ENCODE measurements at regions not wholly inside any gene's neighbourhood (a gene's known extent, or its start where the extent isn't known, plus 50 kb on each side); places are given as distances from the start of the nearest gene placed in this dataset.

DNA sequence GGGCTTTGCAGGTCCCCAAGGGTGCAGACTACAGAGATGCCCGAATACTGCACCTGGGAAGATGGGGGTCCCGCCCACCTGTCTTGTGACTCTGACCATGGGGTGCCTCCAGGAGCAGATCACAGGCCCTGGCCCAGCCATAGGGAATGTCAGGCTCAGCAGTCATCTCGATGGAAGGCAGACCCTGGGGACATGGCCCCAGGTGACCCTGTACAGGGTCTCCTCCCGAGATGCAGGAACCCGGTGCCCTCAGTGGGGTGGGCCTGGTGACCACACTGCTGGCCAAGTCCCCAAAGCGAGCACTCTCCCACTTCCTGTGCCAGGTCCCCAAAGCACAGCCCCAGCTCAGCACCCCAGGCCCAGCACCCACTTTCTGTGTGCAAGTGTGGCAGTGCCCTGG lies 903.7 kb upstream of the USP15 start:
- no peaks in the 10 kb centered on the region for H3K4me1 ChIP-seq (ENCODE audit: control insufficient read depth in 2 of 2, insufficient read depth in 2 of 2, low read length in 2 of 2)
- Mint-ChIP-seq H3K9me3 (peaks cover 0 to 4% (median 0%) of the 10 kb centered on the region in 11 donors), H3K4me3 (no peak overlapping the region), H3K27ac (no peak overlapping the region), H3K27me3 (peaks cover 0 to 4% (median 0%) of the 10 kb centered on the region in 5 donors), H3K4me1 (no peaks in the 10 kb centered on the region), H3K36me3 (no peaks in the 10 kb centered on the region)
- ChIA-PET POLR2A (no interaction called here), CTCF (no interaction called here)
- H3K27ac ChIP-seq (ENCODE audit: low read depth, low read length) = no peak overlapping the region
- no peak for ATAC-seq
- intact Hi-C loops (cut with micrococcal nuclease) = no loop called here
- no peak overlapping the region for H3K4me3 ChIP-seq (ENCODE audit: low read length)
- no peak for DNase-seq
- no peaks in the 10 kb centered on the region for H3K36me3 ChIP-seq (ENCODE audit: control insufficient read depth in 2 of 3, insufficient read depth in 3 of 3, low read length in 3 of 3)
- no peaks in the 10 kb centered on the region for H3K27me3 ChIP-seq (ENCODE audit: control insufficient read depth in 2 of 2, insufficient read depth in 2 of 2, low read length in 2 of 2)
- H3K9me3 ChIP-seq (ENCODE audit: control insufficient read depth in 2 of 3, low read length in 3 of 3) = no peaks in the 10 kb centered on the region

DNA sequence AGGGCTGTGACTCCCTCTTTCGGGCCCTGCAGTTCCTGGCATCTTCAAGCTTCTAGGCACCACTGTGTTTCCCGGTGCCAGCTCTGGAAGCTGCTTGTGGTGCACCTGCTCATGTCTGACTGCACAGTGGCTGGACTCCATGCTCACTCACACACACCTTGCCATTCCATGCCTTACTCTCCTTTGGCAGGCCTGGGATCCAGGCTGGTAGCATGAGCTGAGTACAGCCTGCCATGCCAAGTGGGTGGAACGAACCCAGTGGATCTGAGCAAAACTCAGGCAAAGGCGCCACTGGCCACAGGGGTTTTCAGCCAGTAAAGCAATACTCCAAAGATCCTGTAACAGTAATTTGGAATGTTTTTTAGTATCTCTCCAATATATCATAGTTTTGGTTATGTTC lies 902.7 kb upstream of the USP15 start:
- peaks cover 0 to 4% (median 0%) of the 10 kb centered on the region in 11 donors for H3K9me3 Mint-ChIP-seq
- Histone ChIP-seq H3K4me1 (ENCODE audit: control insufficient read depth in 2 of 2, insufficient read depth in 2 of 2, low read length in 2 of 2) (no peaks in the 10 kb centered on the region), H3K4me3 (ENCODE audit: low read length) (no peak overlapping the region), H3K27ac (ENCODE audit: low read depth, low read length) (no peak overlapping the region), H3K27me3 (ENCODE audit: control insufficient read depth in 2 of 2, insufficient read depth in 2 of 2, low read length in 2 of 2) (no peaks in the 10 kb centered on the region), H3K36me3 (ENCODE audit: control insufficient read depth in 2 of 3, insufficient read depth in 3 of 3, low read length in 3 of 3) (no peaks in the 10 kb centered on the region), H3K9me3 (ENCODE audit: control insufficient read depth in 2 of 3, low read length in 3 of 3) (no peaks in the 10 kb centered on the region)
- DNase-seq (no peak), ATAC-seq (no peak)
- ChIA-PET POLR2A (no interaction called here), CTCF (no interaction called here)
- intact Hi-C loops (cut with micrococcal nuclease) = no loop called here
- no peak overlapping the region for H3K27ac Mint-ChIP-seq
- H3K4me3 Mint-ChIP-seq = no peak overlapping the region
- no peaks in the 10 kb centered on the region for H3K36me3 Mint-ChIP-seq
- H3K4me1 Mint-ChIP-seq = no peaks in the 10 kb centered on the region
- H3K27me3 Mint-ChIP-seq = peaks cover 0 to 4% (median 0%) of the 10 kb centered on the region in 5 donors

DNA sequence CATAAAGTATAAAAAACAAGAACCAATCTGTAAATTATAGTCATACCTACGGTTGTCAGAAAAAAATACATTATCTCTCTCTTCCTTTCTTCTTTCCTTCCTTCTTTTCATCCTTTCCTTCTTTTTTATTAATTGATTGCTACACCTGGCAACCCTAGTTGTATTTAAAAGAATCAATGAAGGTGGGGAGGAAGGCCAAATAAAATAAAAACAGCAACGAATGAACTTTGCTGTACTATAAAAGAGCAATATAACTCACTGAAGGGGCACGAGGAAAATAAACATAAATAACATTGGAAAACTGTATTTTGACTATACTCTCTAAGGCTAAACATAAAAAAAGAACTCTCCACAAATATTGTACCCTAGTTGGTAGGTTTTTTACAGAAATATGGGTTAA lies 898.2 kb upstream of the USP15 start:
- DNase-seq = no peak
- Mint-ChIP-seq H3K27me3 (peaks cover 0 to 4% (median 0%) of the 10 kb centered on the region in 5 donors), H3K4me1 (no peaks in the 10 kb centered on the region), H3K4me3 (no peak overlapping the region), H3K9me3 (peaks cover 0 to 5% (median 0%) of the 10 kb centered on the region in 11 donors), H3K27ac (no peak overlapping the region), H3K36me3 (no peaks in the 10 kb centered on the region)
- ATAC-seq = no peak
- Histone ChIP-seq H3K9me3 (ENCODE audit: control insufficient read depth in 2 of 3, low read length in 3 of 3) (no peaks in the 10 kb centered on the region), H3K4me1 (ENCODE audit: control insufficient read depth in 2 of 2, insufficient read depth in 2 of 2, low read length in 2 of 2) (no peaks in the 10 kb centered on the region), H3K4me3 (ENCODE audit: low read length) (no peak overlapping the region), H3K27ac (ENCODE audit: low read depth, low read length) (no peak overlapping the region), H3K36me3 (ENCODE audit: control insufficient read depth in 2 of 3, insufficient read depth in 3 of 3, low read length in 3 of 3) (no peaks in the 10 kb centered on the region), H3K27me3 (ENCODE audit: control insufficient read depth in 2 of 2, insufficient read depth in 2 of 2, low read length in 2 of 2) (no peaks in the 10 kb centered on the region)
- POLR2A ChIA-PET = no interaction called here
- intact Hi-C loops (cut with micrococcal nuclease) = no loop called here
- CTCF ChIA-PET = no interaction called here

DNA sequence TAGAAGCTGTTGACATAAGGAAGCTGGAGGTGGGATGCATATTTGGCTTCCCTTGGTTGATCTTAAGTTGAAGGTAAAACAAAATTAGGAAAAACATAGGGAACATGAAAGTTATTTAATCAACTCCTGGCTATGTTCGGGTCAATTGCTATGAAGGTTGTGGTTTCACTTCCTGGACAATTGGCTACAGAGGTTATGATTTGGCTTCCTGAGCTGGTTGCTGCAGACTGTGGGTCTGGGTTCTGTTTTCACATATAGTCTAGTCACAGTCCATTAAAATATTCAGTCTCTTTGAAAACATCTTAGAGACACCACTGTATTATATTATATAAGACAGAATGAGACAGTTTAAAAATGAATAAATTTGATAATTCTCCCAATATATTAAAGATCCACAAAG lies 895.2 kb upstream of the USP15 start:
- DNase-seq = no peak
- CTCF ChIA-PET = no interaction called here
- Histone ChIP-seq H3K27ac (ENCODE audit: low read depth, low read length) (no peak overlapping the region), H3K9me3 (ENCODE audit: control insufficient read depth in 2 of 3, low read length in 3 of 3) (no peaks in the 10 kb centered on the region), H3K36me3 (ENCODE audit: control insufficient read depth in 2 of 3, insufficient read depth in 3 of 3, low read length in 3 of 3) (no peaks in the 10 kb centered on the region), H3K4me1 (ENCODE audit: control insufficient read depth in 2 of 2, insufficient read depth in 2 of 2, low read length in 2 of 2) (no peaks in the 10 kb centered on the region), H3K4me3 (ENCODE audit: low read length) (no peak overlapping the region), H3K27me3 (ENCODE audit: control insufficient read depth in 2 of 2, insufficient read depth in 2 of 2, low read length in 2 of 2) (no peaks in the 10 kb centered on the region)
- Mint-ChIP-seq H3K4me3 (no peak overlapping the region), H3K4me1 (no peaks in the 10 kb centered on the region), H3K27me3 (no peaks in the 10 kb centered on the region), H3K9me3 (peaks cover 0 to 5% (median 0%) of the 10 kb centered on the region in 11 donors), H3K27ac (no peak overlapping the region), H3K36me3 (no peaks in the 10 kb centered on the region)
- no peak for ATAC-seq
- POLR2A ChIA-PET = no interaction called here
- intact Hi-C loops (cut with micrococcal nuclease) = no loop called here

DNA sequence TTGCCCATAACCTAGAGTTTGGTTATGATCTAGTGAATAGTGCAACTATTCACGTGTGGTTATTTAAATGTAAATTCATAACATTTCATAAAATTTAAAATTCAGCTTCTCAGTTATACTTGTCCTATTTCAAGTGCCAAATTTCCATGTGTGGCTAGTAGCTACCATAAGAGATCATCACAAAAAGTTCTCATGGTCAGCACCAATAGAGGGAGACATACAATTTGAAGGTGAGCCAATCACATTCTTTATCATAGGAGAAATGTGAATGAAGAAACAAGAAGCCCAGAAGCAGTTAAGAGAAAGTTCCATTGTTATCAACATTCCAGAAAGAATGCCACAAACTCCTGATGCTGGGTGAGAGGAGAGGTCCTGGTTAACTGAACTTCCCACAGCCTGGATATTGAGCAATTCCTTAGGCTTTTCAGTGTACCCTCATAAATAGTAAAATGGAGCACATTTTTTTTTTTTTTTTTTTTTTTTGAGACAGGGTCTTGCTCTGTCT lies 892.9 kb upstream of the USP15 start:
- Mint-ChIP-seq H3K4me1 (no peaks in the 10 kb centered on the region), H3K36me3 (no peaks in the 10 kb centered on the region), H3K27me3 (no peaks in the 10 kb centered on the region), H3K27ac (no peak overlapping the region), H3K4me3 (no peak overlapping the region), H3K9me3 (peaks cover 0 to 5% (median 0%) of the 10 kb centered on the region in 11 donors)
- no peaks in the 10 kb centered on the region for H3K27me3 ChIP-seq (ENCODE audit: control insufficient read depth in 2 of 2, insufficient read depth in 2 of 2, low read length in 2 of 2)
- intact Hi-C loops (cut with micrococcal nuclease) = no loop called here
- DNase-seq (no peak), ATAC-seq (no peak)
- ChIA-PET CTCF (no interaction called here), POLR2A (no interaction called here)
- no peak overlapping the region for H3K4me3 ChIP-seq (ENCODE audit: low read length)
- H3K36me3 ChIP-seq (ENCODE audit: control insufficient read depth in 2 of 3, insufficient read depth in 3 of 3, low read length in 3 of 3) = no peaks in the 10 kb centered on the region
- no peaks in the 10 kb centered on the region for H3K4me1 ChIP-seq (ENCODE audit: control insufficient read depth in 2 of 2, insufficient read depth in 2 of 2, low read length in 2 of 2)
- H3K27ac ChIP-seq (ENCODE audit: low read depth, low read length) = no peak overlapping the region
- no peaks in the 10 kb centered on the region for H3K9me3 ChIP-seq (ENCODE audit: control insufficient read depth in 2 of 3, low read length in 3 of 3)

DNA sequence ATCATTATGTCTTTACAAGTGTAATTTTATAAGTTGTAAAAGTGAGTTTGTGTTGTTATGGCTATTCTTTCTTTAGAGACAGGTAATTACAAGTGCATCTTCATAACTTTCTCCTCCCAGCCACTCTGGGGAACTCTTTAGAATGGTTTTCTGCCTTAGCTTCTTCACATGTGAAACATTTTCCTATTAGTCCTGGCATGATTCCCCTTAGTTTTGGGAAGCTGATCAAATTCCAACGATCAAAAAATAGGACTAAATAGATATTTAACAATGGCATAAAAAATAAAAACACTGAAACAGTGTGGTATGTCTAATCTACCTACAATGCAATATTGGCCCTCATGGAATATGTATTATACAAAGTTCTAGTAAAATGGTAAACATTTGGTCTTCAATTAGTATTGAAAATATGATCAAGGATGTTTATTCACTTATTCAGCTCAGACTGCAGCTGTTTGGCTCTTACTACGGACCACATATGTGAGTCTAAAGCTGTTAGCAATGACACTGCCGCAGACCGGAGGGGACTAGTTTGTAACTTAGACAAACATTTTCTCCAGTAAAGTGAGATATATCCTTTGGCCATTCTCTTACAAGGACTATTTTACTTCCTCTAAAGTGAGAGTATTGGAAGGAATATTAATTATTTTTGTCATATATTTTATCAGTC lies 890.8 kb upstream of the USP15 start:
- H3K27ac ChIP-seq (ENCODE audit: low read depth, low read length) = no peak overlapping the region

DNA sequence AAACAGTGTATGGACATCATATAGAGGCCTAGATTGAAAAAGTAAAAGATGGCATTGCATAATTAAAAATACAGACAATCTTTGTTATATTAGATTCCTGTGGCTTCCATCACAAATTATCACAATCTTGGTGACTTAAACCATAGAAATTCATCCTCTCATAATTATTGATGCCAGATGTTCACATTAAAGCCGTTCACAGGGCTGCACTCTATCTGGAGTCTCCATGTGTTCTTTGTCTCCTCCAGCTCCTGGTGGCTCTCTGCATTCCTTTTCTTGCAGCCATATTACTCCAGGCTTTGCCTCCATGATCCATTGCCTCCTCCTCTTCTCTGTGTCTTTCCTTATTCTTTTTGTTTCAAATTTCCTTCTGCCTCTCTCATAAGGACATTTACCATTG lies 875.7 kb upstream of the USP15 start:
- Mint-ChIP-seq H3K27ac (no peak overlapping the region), H3K4me3 (no peak overlapping the region), H3K27me3 (no peaks in the 10 kb centered on the region), H3K36me3 (peaks cover 0 to 3% (median 0%) of the 10 kb centered on the region in 5 donors), H3K4me1 (no peaks in the 10 kb centered on the region), H3K9me3 (peaks cover 3 to 23% (median 8%) of the 10 kb centered on the region in 11 donors)
- Histone ChIP-seq H3K4me1 (ENCODE audit: control insufficient read depth in 2 of 2, insufficient read depth in 2 of 2, low read length in 2 of 2) (no peaks in the 10 kb centered on the region), H3K27me3 (ENCODE audit: control insufficient read depth in 2 of 2, insufficient read depth in 2 of 2, low read length in 2 of 2) (no peaks in the 10 kb centered on the region), H3K4me3 (ENCODE audit: low read length) (no peak overlapping the region), H3K27ac (ENCODE audit: low read depth, low read length) (no peak overlapping the region), H3K9me3 (ENCODE audit: control insufficient read depth in 2 of 3, low read length in 3 of 3) (no peaks in the 10 kb centered on the region), H3K36me3 (ENCODE audit: control insufficient read depth in 2 of 3, insufficient read depth in 3 of 3, low read length in 3 of 3) (no peaks in the 10 kb centered on the region)
- ATAC-seq (no peak), DNase-seq (no peak)
- CTCF ChIA-PET = no interaction called here
- POLR2A ChIA-PET = no interaction called here
- intact Hi-C loops (cut with micrococcal nuclease) = no loop called here

More for the DNA sequence above, 890.8 kb upstream of the USP15 start:
- no peak overlapping the region for H3K4me3 Mint-ChIP-seq
- ATAC-seq = no peak
- no peaks in the 10 kb centered on the region for H3K36me3 ChIP-seq (ENCODE audit: control insufficient read depth in 2 of 3, insufficient read depth in 3 of 3, low read length in 3 of 3)
- no peaks in the 10 kb centered on the region for H3K27me3 Mint-ChIP-seq
- no peaks in the 10 kb centered on the region for H3K4me1 Mint-ChIP-seq
- H3K36me3 Mint-ChIP-seq = no peaks in the 10 kb centered on the region
- no peak overlapping the region for H3K4me3 ChIP-seq (ENCODE audit: low read length)
- H3K27me3 ChIP-seq (ENCODE audit: control insufficient read depth in 2 of 2, insufficient read depth in 2 of 2, low read length in 2 of 2) = no peaks in the 10 kb centered on the region
- H3K9me3 Mint-ChIP-seq = peaks cover 0 to 2% (median 0%) of the 10 kb centered on the region in 11 donors
- no peaks in the 10 kb centered on the region for H3K4me1 ChIP-seq (ENCODE audit: control insufficient read depth in 2 of 2, insufficient read depth in 2 of 2, low read length in 2 of 2)
- CTCF ChIA-PET = no interaction called here
- POLR2A ChIA-PET = no interaction called here
- no peak for DNase-seq
- intact Hi-C loops (cut with micrococcal nuclease) = no loop called here
- H3K27ac Mint-ChIP-seq = no peak overlapping the region
- H3K9me3 ChIP-seq (ENCODE audit: control insufficient read depth in 2 of 3, low read length in 3 of 3) = no peaks in the 10 kb centered on the region

All from naive thymus-derived CD4-positive, alpha-beta T cell (primary cell).